ENCODE measurements at regions not wholly inside any gene's neighbourhood (a gene's known extent, or its start where the extent isn't known, plus 50 kb on each side); places are given as distances from the start of the nearest gene placed in this dataset.
"Not testable (repeated sequence)": the region's sequence is repeated elsewhere in the genome, so short reads cannot be mapped to it uniquely, and the experiment has no call there.

GRCh38 chr6:105537981-105538578 is 135.2 kb upstream of the PREP start:
- no peak for DNase-seq (ENCODE audit: low read depth in 2 of 2)

- no peak for DNase-seq (ENCODE audit: low read depth in 2 of 2)
Measured at GRCh38 chr6:105536961-105537360, 134.1 kb upstream of the PREP start.

- no peak for DNase-seq (ENCODE audit: low read depth in 2 of 2)
Measured at GRCh38 chr6:105533301-105533700, 130.4 kb upstream of the PREP start.

- no peak for DNase-seq (ENCODE audit: low read depth in 2 of 2)
Measured at GRCh38 chr6:105526225-105526872, 123.5 kb upstream of the PREP start.

GRCh38 chr6:105522626-105523322 is 119.9 kb upstream of the PREP start:
- DNase-seq (ENCODE audit: low read depth in 2 of 2) = no peak

- DNase-seq (ENCODE audit: low read depth in 2 of 2) = no peak
Measured at GRCh38 chr6:105519954-105520353, 117.1 kb upstream of the PREP start.

GRCh38 chr6:105518993-105519392 is 116.1 kb upstream of the PREP start:
- DNase-seq (ENCODE audit: low read depth in 2 of 2) = not testable (repeated sequence)

- DNase-seq (ENCODE audit: low read depth in 2 of 2) = no peak
Measured at GRCh38 chr6:105515054-105515453, 112.2 kb upstream of the PREP start.

GRCh38 chr6:105514306-105514705 is 111.4 kb upstream of the PREP start:
- DNase-seq (ENCODE audit: low read depth in 2 of 2) = no peak

- no peak for DNase-seq (ENCODE audit: low read depth in 2 of 2)
Measured at GRCh38 chr6:105511639-105512038, 108.8 kb upstream of the PREP start.

GRCh38 chr6:105510746-105511145 is 107.9 kb upstream of the PREP start:
- DNase-seq (ENCODE audit: low read depth in 2 of 2) = peak; percentile 23 to 33

- no peak for DNase-seq (ENCODE audit: low read depth in 2 of 2)
Measured at GRCh38 chr6:105509506-105510331, 106.8 kb upstream of the PREP start.

- DNase-seq (ENCODE audit: low read depth in 2 of 2) = peak in 1 of 2 experiments; percentile 22
Measured at GRCh38 chr6:105507811-105508210, 104.9 kb upstream of the PREP start.

GRCh38 chr6:105504706-105505105 is 101.8 kb upstream of the PREP start:
- no peak for DNase-seq (ENCODE audit: low read depth in 2 of 2)

- no peak for DNase-seq (ENCODE audit: low read depth in 2 of 2)
Measured at GRCh38 chr6:105503641-105504040, 100.8 kb upstream of the PREP start.

- no peak for DNase-seq (ENCODE audit: low read depth in 2 of 2)
Measured at GRCh38 chr6:105501826-105502344, 99.0 kb upstream of the PREP start.

- DNase-seq (ENCODE audit: low read depth in 2 of 2) = no peak
Measured at GRCh38 chr6:105501246-105501645, 98.4 kb upstream of the PREP start.

- DNase-seq (ENCODE audit: low read depth in 2 of 2) = no peak
Measured at GRCh38 chr6:105500693-105501092, 97.8 kb upstream of the PREP start.

- no peak for DNase-seq (ENCODE audit: low read depth in 2 of 2)
Measured at GRCh38 chr6:105499931-105500330, 97.0 kb upstream of the PREP start.

- no peak for DNase-seq (ENCODE audit: low read depth in 2 of 2)
Measured at GRCh38 chr6:105499136-105499870, 96.4 kb upstream of the PREP start.

GRCh38 chr6:105497549-105497948 is 94.7 kb upstream of the PREP start:
- no peak for DNase-seq (ENCODE audit: low read depth in 2 of 2)
